HG02588 (cell line): ENCODE measurements at regions not wholly inside any gene's neighbourhood (a gene's known extent, or its start where the extent isn't known, plus 50 kb on each side); places are given as distances from the start of the nearest gene placed in this dataset.
A peak's percentile ranks its signal among the peaks of the same experiment; 100 is the strongest.
"Not testable (repeated sequence)": the region's sequence is repeated elsewhere in the genome, so short reads cannot be mapped to it uniquely, and the experiment has no call there.

Source experiments
- ATAC-seq: cut with Tn5 transposase; IDR thresholded peaks from one replicate; pipeline ENCODE4 v1.9.1; 2021; ENCODE audit warnings: mild to moderate bottlenecking, moderate library complexity; ENCODE audit not compliant: unreplicated experiment

DNA sequence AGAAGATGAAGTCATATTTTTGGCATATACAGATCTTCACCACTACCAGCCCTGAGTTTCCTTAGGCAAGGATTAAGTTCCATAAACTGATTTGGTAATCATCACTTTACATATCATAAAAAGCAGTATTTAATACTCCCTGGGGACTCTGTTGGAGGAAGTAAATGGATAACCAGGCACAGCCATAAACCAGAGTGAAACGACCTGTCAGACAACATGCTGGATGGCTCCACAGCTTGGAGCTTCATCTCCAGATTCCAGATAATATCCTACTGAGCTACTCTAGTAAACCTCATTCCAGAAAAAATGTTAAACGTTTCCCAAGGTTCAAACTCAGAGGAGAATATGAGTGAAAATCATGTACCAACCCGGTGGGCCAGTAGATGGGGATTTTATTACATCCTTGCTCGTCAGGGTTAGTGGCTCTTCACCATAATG is 109.2 kb downstream of the BASP1 start:
- no peak for ATAC-seq

- ATAC-seq = no peak
Observed at GRCh38 chr5:17327048-17327625, 109.7 kb downstream of the BASP1 start.

DNA sequence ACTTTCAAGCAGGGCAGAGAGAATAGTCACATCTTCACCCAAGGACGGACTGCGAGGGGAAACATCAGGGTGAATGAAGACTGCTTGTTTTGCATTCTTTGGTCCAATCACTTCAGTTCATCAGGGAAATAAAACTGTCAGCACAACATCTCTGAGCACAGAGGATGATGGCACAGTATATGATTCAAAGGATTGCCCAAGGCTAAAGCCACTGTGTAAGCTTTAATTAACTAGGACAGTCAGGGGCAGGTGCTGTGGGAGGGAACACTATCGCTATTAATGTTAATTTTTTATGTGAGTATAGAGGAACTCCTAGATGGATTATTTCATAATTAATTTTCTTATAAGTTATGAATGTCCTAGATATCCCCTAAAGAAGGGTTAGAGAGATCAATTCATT is 112.1 kb downstream of the BASP1 start:
- ATAC-seq = no peak

DNA sequence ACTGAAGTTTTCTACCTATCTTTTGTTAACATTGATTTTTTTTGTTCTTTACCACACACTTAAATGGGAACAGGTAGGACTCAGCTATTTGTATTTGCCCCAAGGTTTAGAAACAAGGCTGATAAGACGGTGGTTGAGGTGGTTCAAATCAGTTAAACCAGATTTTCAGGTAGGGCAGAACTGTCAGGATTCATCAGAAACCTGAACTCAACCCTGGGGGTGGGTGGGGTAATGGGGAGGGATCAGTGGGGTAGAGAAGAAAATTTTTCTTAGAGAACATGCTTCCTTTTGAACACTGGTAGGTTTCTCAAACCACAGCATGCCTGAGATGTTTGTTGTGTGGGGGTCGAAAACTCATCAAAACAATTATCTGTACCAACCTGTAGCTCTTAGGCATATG is 113.0 kb downstream of the BASP1 start:
- ATAC-seq = no peak

DNA sequence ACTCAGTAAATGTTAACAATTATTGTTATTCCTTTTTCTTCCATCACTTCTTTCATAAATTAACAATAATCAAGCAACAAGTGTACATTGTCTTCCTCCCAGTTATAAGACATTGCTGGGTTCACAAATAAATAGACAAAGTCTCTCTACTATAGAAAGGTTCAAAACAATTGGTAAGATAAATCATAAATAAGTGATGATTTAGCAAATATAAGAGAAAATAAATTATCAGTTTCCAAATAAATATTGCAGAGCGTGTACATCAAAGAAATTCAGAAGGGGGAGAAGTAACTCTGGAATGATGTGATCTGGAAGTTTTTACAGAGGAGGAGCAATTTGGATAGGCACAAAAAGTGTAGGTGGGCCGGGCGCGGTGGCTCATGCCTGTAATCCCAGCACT is 114.2 kb downstream of the BASP1 start:
- ATAC-seq = no peak

GRCh38 chr5:17333755-17334154 is 116.3 kb downstream of the BASP1 start:
- ATAC-seq = no peak

- ATAC-seq = no peak
Observed at GRCh38 chr5:17336054-17336453, 118.6 kb downstream of the BASP1 start.

- not testable (repeated sequence) for ATAC-seq
Observed at GRCh38 chr5:17336723-17337122, 119.3 kb downstream of the BASP1 start.

DNA sequence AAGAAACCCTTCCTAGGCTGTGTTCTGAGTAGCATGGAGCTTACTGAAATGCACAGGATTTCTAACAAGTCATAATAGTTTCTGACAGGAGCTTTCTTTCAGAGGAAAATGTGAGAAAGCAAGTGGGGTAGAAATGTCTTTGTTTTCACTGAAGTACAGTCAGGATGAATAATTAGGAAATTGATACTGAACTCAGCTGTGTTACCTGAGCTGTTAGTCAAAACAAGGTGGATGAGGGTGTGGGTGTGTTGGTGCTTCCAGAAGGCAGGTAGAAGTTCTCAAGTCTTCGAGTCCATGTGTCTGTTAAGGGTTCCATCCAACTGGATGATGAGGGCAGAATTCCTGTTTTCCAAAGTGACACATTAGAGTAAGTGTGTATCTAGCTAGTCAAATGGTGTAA is 122.4 kb downstream of the BASP1 start:
- ATAC-seq = no peak

- ATAC-seq = no peak
Observed at GRCh38 chr5:17340379-17340778, 122.9 kb downstream of the BASP1 start.

DNA sequence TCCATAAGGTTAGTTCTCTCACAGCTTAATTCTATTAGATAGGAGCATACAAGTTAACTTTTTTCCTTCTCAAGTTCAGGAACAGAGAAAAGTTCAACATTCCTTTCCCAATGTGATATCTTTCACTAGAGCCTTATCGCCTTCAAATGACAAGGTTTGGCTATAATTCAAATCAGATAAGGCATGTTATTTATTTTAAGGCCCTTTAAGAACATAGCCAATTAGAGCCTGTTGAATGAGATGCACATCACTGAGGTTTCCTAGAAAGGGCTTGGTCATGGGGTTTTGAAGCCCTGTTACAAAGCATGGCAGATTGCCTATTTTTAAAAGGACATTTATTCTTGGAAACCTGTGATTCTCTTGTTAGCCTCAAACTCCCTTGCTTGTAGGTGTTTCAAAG is 123.4 kb downstream of the BASP1 start:
- ATAC-seq = no peak

DNA sequence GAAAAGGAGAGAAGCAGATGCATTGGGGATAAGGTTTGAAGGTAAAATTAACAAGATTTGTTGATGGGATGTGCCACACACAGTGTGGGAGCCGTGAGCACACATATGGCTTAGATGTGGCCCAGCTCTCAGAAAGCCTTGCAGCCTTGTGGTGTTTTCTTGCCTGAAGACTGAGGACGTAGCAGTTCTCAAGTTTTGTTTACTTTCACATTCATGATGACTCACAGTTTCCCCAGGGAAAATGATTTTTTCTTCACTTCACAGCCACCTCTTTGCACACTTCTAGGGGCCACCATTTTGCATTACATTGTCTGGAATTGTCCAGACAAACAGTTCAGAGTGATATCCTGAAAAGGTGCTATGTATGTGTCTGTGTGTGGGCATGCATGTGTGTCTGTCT is 126.2 kb downstream of the BASP1 start:
- ATAC-seq = peak; percentile 96

DNA sequence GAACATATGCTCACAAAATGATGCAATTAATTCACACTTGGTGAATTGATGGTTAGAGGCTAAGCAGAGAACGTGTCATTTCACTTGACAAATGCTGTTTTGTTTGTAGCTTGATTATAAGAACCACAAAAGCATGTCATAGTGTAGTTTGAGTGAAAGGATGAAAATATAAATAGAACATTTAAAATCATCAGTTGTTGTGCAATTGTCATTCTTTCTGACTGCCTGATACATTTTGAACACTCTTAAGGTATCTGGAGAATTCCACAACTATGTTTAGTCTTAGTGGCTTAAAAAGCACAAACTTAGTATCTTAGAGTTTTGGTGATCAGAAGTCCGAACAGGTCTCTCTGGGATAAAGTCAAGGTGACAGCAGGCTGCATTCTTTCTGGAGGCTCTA is 129.4 kb downstream of the BASP1 start:
- ATAC-seq = no peak

DNA sequence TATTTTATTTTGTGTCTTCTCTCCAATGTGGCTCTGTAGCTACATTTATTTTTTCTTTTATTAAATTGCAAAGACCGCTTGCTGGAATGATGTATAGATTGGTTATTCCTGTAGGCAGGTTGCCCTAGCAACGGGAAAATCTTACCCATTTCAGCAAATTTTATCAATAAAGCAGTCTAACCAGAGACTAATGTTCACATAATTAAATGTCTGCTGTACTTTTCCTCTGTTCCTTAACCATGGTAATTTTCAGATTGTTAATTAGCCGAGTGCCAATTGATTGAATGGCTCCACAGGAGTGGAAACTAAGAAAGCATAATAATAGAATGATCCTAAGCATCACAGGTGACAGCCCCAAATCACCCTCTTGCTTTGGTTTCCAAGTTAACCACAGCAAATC is 134.8 kb downstream of the BASP1 start:
- ATAC-seq = no peak

DNA sequence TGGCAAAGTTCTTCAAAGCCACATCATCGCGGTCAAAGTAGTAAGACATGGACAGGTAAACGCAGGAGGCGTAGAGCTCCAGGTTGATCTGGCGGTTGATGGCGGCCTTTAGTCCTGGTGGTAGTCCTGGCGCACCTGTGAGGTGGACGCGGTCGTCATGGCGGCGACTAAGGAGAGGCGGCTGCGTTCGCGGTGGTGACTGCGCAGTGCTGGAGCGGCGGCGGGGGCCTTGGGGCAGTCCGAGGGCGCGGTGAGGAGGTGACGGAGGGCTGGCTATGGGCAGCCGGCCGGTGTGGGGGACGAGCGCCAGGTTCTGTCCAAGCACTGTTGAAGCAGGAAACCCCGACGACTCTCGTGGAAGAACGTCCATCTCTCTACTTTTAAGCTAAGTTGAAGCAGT is 136.8 kb downstream of the BASP1 start:
- ATAC-seq = no peak

DNA sequence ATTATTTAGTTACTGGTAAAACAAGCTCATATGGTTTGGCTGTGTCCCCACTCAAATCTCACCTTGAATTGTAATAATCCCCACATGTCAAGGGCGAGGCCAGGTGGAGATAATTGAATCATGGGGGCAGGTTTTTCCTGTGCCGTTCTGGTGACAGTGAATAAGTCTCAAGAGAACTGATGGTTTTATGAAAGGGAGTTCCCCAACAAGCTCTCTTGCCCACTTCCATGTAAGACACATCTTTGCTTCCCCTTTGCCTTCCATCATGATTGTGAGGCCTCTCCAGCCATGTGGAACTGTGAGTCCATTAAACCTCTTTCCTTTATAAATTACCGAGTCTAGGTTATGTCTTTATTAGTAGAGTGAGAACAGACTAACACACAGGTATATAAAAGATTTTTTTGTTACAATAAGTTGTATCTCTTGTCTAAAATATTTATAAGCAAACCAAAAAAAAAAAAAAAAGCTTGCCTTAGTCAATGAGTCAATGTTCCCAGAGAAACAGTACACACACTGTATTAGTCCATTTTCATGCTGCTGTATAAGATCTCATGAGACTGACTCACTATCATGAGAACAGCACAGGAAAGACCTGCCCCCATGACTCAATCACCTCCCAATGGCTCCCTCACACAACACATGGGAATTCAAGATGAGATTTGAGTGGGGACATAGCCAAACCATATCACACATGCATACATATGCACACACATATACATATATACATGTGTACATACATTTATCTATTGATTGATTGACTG is 138.3 kb downstream of the BASP1 start:
- no peak for ATAC-seq

DNA sequence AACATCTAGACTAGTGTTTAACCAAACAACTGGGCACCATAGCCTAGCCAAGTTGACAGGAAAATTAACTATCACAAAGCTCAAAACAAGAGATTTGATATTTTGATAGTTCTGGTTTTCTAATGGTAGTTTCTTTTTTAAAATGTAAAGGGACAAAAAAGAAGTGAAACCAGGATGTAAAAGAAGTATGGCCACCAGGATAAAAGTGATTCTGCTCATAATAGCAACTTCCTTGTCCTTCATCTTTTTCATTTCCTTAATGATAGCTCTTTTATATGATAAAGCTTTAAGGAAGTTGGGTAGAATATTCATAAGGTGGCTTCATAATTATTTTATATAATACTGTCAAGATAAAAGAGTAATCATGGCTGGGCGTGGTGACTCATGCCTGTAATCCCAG is 139.1 kb downstream of the BASP1 start:
- ATAC-seq = no peak

- no peak for ATAC-seq
Observed at GRCh38 chr5:17357504-17357903, 140.1 kb downstream of the BASP1 start.

DNA sequence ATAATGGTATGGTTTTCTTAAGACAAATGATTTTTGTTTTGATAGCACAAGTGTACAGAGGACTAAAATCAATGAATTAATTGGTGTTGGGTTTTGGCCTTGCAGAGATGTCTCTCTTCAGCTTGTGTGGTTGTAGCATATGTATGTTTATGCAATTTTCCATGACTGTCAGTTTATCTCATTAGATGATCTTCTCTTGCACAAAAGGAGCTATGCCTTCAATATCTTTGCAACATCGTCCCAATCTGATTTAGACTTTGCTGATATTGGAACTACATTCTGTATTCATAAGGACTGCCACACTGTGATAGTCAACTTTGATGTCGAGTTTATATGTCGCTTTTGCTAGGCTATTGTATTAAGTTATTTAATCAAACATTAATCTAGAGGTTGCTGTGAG is 140.0 kb upstream of the TAF11L2 start:
- ATAC-seq = no peak

GRCh38 chr5:17359451-17360011 is 138.5 kb upstream of the TAF11L2 start:
- ATAC-seq = no peak

- ATAC-seq = no peak
Observed at GRCh38 chr5:17360879-17361278, 137.2 kb upstream of the TAF11L2 start.

GRCh38 chr5:17361331-17361730 is 136.7 kb upstream of the TAF11L2 start:
- no peak for ATAC-seq
